GM19238 (cell line): ENCODE measurements at regions not wholly inside any gene's neighbourhood (a gene's known extent, or its start where the extent isn't known, plus 50 kb on each side); places are given as distances from the start of the nearest gene placed in this dataset.

Experiments used
- DNase-seq: peaks from one replicate; pipeline ENCODE4 v3.0.0; 2011; ENCODE audit warnings: low spot score; ENCODE audit not compliant: insufficient read length

DNA sequence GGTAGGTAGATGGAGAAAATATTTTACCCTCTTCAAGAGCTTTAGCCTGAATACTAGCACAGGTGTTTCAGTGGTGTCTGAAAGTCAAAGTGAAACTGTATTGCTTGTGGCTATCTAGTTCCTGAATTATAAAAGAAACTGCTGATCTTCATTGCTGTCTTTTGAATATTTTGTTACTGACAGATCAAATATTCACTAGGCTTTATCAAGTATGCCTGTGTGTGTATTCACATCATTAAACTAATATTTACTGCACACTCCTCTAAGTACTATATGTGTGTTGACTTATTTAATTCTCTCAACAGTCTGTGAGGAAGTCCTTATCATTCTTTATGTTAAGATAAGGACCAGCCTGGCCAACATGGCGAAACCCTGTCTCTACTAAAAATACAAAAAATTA lies 139.6 kb downstream of the SOCS6 start:
- DNase-seq: peak; percentile 45

GRCh38 chr18:70426818-70427217 lies 138.0 kb downstream of the SOCS6 start:
- DNase-seq: no peak

DNA sequence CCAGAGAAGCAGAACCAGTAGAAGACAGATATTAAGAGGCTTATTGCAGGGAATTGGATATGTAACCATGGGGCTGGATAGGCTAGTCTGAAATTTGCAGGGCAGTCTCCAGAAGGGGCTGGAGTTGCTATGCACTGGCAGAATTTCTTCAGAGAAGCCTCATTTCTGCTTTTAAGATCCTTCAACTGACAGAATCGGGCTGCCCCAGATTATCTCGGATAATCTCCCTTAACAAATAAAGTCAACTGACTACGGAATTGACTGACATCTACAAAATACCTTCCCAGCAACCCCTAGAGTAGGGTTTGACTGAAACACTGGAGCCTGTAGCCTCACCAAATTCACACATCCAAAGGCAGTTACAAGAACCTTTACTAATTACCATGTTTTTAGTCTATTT lies 136.4 kb downstream of the SOCS6 start:
- DNase-seq: no peak

- no peak for DNase-seq
Observed at GRCh38 chr18:70423988-70424387, 135.1 kb downstream of the SOCS6 start.

DNA sequence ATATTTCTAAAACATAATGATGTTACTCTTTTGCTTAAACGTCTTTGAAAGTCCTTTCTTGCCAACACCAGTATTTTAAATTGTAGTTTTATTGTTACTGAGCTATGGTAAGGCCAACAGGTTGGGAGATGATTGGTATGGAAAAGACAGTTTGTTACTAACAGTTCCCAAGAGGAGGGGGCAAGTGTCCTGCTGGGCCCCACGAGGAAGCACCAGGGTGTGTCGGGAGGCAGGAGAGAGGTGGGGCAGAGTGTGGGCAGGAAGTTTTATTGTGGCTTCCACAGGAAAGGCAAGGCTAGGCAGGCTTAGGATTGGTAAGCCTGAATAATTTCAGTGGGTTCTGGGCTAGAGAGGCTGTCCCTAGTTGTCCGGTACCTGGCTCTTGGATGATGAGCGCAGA lies 134.3 kb downstream of the SOCS6 start:
- no peak for DNase-seq

DNA sequence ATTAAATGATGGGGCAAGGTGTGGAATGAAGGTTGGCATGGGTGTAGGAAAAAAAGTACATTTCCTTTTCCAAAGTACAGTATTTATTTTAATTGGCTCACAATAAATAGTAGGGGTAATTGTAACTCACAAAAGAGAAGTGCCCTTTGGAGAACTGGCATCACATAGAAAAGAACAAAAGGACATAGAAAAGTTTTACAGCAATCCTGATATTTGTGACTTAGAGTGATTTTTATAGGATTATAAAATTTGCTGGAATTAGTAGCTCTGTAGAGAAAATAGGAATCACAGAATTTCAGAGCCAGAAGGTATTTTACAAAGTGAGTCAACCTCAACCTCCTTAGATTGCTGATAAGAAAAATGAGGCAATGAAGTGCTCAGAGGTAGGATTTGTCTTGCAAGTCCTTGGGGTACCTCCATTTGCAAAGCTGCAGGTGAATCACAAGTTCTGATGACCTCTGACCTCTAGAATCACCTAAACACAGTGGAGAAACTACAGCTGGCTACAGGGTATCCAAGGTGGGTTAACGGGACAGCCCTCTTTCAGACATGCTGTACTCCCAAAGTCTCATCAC lies 133.6 kb downstream of the SOCS6 start:
- no peak for DNase-seq

GRCh38 chr18:70421471-70422390 lies 132.9 kb downstream of the SOCS6 start:
- no peak for DNase-seq

DNA sequence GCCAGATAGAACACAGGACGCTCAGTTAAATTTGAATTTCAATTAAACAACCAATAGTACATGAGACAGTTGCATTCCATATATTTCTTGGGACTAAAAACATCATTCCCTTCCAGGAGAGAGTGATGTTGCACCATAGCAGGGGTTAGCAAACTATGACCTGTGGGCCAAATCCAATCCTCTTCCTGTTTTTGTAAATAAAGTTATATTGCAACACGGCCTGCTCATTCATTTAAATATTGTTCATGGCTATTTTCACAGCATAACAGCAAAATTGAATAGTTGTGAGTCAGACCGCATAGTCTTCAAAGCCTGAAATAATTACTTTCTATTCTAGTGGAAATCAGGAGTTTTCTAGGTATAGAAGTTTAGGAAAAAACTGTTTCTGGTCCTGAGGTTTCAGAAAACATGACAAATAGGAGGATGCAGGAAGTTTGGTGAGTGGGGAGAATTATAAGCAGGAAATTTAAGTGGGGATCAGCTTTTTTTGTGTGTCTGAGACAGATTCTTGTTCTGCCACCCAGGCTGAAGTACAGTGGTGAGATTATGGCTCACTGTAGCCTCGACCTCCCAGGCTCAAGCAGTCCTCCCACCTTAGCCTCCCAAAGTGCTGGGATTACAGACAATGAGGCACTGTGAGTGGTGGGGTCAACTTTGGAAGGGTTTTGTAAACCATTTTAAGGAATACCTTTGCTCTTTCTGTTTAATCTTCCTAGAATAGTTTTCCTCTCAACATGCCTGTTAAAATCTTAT lies 131.5 kb downstream of the SOCS6 start:
- no peak for DNase-seq

GRCh38 chr18:70419526-70419925 lies 130.7 kb downstream of the SOCS6 start:
- DNase-seq: no peak

GRCh38 chr18:70418546-70419311 lies 129.9 kb downstream of the SOCS6 start:
- DNase-seq: peak; percentile 11

DNA sequence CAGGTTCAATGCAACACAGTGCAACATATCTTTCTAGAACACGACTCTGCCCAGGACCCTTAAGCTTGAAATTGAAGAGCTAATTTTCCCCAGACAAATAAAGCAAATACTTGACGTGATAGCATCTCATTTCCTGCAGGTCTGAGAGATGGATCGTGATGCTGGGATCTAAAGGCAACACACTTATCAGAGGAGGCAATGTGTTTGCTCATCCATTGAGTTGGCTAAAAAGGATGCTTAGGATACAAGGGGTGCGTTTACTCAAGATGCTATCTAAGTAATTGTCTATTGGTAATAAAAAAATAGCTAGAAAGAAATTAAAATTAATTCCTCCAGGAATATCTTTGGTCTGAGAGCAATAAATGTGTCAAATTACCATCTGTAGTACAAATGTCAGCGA lies 129.0 kb downstream of the SOCS6 start:
- no peak for DNase-seq

GRCh38 chr18:70416496-70416895 lies 127.7 kb downstream of the SOCS6 start:
- no peak for DNase-seq

- no peak for DNase-seq
Observed at GRCh38 chr18:70415823-70416488, 127.1 kb downstream of the SOCS6 start.

- no peak for DNase-seq
Observed at GRCh38 chr18:70414315-70414900, 125.6 kb downstream of the SOCS6 start.

GRCh38 chr18:70413455-70413854 lies 124.6 kb downstream of the SOCS6 start:
- DNase-seq: no peak

DNA sequence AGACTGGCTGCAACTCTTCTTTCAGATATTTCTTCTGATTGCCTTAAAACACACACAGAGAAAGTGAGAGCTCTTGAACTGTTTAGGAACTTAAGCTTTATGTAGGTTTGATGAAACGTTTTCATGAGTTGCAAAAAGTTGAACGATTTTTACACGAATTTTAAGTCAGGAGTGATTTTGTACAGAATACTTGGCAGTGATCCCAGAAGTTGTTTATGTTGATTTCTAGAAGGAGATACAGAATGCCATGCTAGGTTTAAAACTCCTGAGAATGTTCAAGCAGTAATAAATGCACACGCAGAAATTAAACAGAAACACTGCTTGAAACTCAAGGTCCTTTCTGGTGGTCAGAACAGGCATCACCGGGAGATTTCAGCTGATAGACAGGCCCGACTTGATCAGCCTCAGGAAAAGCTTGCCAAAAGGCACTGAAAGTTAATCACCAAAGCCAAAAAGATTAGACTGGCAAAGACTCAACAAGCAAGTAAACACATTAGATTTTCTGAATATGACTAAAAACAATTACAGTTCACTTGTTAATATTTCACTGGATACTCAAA lies 123.1 kb downstream of the SOCS6 start:
- no peak for DNase-seq

- no peak for DNase-seq
Observed at GRCh38 chr18:70411307-70411706, 122.5 kb downstream of the SOCS6 start.

DNA sequence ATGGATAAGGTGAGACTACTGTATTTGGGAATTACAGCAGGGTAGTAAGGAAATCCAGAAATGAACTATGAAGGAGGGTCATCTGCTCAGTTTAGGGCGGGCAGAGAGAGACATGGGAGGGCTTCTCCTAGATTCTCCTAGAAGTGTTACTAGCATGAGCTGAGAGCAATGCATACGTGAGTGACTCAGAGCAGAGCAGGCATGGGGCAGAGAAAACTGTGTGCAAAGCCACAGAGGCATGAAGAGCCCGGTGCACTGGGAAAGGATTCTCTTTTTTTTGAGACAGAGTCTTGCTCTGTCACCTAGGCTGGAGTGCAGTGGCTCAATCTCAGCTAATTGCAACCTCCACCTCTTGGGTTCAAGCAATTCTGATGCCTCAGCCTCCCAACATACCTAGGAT lies 116.2 kb downstream of the SOCS6 start:
- DNase-seq: no peak

GRCh38 chr18:70400476-70400875 lies 111.6 kb downstream of the SOCS6 start:
- DNase-seq: no peak

GRCh38 chr18:70398076-70398475 lies 109.2 kb downstream of the SOCS6 start:
- DNase-seq: no peak
